WTC11 (cell line): ENCODE measurements at regions not wholly inside any gene's neighbourhood (a gene's known extent, or its start where the extent isn't known, plus 50 kb on each side); places are given as distances from the start of the nearest gene placed in this dataset.

Experiments used
- FOXP4 ChIP-seq: sonication (generic); formaldehyde crosslinking; IDR thresholded peaks from 2 replicates; pipeline ENCODE4 v1.8.0; 2022; ENCODE audit warnings: mild to moderate bottlenecking, missing genetic modification reagents
- HMGXB4 ChIP-seq: sonication (generic); formaldehyde crosslinking; IDR thresholded peaks from 2 replicates; pipeline ENCODE4 v1.8.1; 2023; ENCODE audit warnings: mild to moderate bottlenecking, moderate library complexity, missing genetic modification reagents
- TEAD4 ChIP-seq: sonication (generic); formaldehyde crosslinking; IDR thresholded peaks from 2 replicates; pipeline ENCODE4 v1.8.0; 2022; ENCODE audit warnings: mild to moderate bottlenecking, missing genetic modification reagents
- USF1 ChIP-seq: sonication (generic); formaldehyde crosslinking; IDR thresholded peaks from 2 replicates; pipeline ENCODE4 v1.8.0; 2022; ENCODE audit warnings: mild to moderate bottlenecking, missing genetic modification reagents
- ZNF317 ChIP-seq: sonication (generic); formaldehyde crosslinking; IDR thresholded peaks from 2 replicates; pipeline ENCODE4 v1.8.1; 2023; ENCODE audit warnings: low read depth, mild to moderate bottlenecking, moderate library complexity, missing genetic modification reagents, borderline replicate concordance
- TF ChIP-seq, protein P1 (sequence below): fragments of 200-600 bp; IDR thresholded peaks from 2 replicates; pipeline ENCODE4 v1.8.0; 2022; ENCODE audit warnings: antibody characterized with exemption

DNA sequence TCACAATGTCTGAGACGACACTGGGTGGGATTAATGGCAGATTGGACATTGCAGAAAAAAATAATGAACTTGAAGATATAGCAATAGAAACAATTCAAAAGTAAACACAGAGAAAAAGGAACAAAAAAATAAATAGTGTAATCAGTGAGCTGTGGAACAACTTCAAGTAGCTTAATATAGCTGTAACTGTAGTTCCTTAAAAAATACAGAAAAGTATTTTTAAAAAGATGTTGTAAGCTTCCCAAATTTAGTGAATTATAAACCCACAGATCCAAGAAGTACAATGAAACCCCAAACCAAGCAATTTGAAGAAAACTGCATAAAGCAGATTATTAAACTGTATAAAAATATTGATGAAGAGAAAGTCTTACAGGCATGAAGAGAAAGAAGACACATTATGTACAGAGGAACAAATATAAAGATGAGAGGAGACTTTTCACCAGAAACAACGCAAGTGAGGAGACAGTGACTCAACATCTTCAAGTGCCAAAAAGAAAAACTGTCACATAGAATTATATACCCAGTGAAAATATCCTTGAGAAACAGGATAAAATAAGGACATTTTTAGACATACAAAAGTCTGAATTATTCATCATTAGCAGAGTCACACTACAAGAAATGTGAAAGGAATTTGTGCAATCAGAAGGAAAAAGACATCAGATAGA is 176.4 kb downstream of the NFKBIZ start:
- TF ChIP-seq, protein P1, sequence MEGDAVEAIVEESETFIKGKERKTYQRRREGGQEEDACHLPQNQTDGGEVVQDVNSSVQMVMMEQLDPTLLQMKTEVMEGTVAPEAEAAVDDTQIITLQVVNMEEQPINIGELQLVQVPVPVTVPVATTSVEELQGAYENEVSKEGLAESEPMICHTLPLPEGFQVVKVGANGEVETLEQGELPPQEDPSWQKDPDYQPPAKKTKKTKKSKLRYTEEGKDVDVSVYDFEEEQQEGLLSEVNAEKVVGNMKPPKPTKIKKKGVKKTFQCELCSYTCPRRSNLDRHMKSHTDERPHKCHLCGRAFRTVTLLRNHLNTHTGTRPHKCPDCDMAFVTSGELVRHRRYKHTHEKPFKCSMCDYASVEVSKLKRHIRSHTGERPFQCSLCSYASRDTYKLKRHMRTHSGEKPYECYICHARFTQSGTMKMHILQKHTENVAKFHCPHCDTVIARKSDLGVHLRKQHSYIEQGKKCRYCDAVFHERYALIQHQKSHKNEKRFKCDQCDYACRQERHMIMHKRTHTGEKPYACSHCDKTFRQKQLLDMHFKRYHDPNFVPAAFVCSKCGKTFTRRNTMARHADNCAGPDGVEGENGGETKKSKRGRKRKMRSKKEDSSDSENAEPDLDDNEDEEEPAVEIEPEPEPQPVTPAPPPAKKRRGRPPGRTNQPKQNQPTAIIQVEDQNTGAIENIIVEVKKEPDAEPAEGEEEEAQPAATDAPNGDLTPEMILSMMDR = no peak
- no peak for TF ChIP-seq USF1 (CRISPR knock-in tag)
- no peak for TF ChIP-seq FOXP4 (CRISPR knock-in tag)
- no peak for TF ChIP-seq HMGXB4 (CRISPR knock-in tag)
- no peak for TF ChIP-seq ZNF317
- no peak for TF ChIP-seq TEAD4 (CRISPR knock-in tag)
